ELR (cell line): ENCODE measurements at regions not wholly inside any gene's neighbourhood (a gene's known extent, or its start where the extent isn't known, plus 50 kb on each side); places are given as distances from the start of the nearest gene placed in this dataset.
"Not testable (repeated sequence)": the region's sequence is repeated elsewhere in the genome, so short reads cannot be mapped to it uniquely, and the experiment has no call there.

Experiments
- DNase-seq: peaks from one replicate; pipeline ENCODE4 v3.0.0-alpha.2; 2015; ENCODE audit warnings: low read depth

GRCh38 chr3:177852001-177852807 is 654.9 kb upstream of the TBL1XR1 start:
- no peak for DNase-seq

GRCh38 chr3:177855021-177855420 is 657.7 kb upstream of the TBL1XR1 start:
- no peak for DNase-seq

DNA sequence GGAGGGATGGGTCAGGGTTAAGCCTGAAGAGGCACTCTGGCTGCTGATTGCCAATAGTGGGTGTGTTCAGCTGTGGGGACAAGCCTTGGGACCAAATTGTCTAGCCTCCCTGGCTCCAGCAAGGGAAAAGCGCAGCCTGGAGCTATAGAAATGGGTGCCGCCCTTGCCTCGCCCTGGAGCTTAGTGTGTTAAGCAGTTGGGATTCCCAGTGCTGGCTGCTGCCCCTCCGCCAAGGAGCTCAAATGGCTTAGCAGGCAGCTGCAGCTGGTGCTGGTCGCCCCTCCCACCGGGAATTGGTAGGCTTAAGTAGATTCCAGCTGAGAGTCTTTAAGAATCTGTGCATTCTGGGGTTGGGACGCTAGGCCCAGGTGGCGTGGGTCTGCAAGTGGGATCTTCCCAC is 662.9 kb upstream of the TBL1XR1 start:
- DNase-seq, result no peak

DNA sequence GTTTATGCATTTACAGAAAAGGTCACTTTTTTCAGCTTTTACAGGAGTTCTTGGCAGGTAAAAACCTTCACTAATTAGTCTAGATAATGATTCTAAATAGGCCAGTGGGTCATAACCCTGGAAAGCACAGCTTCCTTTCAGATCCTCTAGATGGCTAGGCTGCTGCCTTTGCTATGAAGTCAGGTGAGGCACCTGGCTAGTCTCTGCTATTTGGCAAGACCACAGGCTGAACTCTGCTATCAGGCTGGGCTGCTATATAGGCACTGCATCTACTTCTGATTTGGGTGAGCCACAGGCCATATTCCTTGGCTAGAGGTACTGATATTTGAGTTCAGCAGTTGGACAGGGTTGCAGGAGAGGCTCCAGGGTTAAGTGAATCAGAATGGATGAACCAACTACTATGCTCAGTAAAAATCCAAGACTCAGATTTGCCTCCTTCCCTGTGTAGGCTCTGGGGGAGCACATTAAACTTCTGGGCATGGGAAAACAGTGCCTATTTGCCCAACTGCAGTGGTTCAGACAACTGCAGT is 665.7 kb upstream of the TBL1XR1 start:
- no peak for DNase-seq

DNA sequence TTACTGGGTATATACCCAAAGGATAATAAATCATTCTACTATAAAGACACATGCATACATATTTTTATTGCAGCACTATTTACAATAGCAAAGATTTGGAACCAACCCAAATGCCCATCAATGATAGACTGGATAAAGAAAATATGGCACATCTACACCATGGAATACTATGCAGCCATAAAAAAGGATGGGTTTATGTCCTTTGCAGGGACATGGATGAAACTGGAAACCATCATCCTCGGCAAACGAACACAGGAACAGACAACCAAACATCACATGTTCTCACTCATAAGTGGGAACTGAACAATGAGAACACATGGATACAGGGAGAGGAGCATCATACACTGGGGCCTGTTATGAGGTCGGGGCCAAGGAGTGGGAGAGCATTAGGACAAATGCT is 665.0 kb upstream of the KCNMB2 start:
- not testable (repeated sequence) for DNase-seq

- no peak for DNase-seq
These were observed 658.0 kb upstream of the KCNMB2 start for GRCh38 chr3:177878192-177878591.

- no peak for DNase-seq
These were observed 657.3 kb upstream of the KCNMB2 start for GRCh38 chr3:177878957-177879356.

DNA sequence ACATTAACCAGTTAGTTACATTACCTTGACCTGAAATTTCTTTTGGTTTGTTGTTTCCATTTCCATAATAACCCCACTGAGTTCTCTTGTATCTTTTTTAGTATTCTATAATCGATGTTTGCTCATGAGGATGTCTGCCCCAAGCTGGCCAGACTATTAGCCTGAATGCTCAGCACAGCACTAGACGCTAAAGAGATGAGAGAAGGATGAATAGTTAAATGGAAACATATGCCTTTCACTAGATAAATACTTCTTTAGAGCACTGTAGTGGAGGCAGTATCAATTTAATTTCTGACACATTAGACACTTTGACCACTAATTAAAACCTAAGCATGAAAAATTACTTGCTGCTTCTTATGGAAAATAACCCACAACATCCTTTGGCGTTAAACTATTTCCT is 654.9 kb upstream of the KCNMB2 start:
- no peak for DNase-seq

- no peak for DNase-seq
These were observed 654.0 kb upstream of the KCNMB2 start for GRCh38 chr3:177882124-177882648.

DNA sequence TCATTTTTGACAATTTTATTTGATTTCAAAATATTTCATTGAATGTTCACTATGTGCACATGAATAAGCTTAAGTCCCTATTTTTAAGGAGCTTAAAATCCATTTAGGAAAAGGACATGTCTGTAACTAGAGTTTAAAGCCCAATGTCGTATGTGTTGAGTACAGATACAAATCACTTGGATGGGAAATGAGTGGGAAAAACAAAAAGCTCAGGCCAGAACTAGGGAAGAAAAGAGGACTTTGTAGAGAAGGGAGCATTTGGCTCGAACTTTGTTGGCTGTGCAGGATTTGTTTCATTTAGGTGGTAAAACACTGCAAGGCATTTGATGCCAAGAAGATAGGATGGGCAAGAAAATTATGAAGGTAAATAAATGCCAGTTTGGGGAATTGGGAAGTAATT is 653.1 kb upstream of the KCNMB2 start:
- DNase-seq, result no peak

- DNase-seq, result no peak
These were observed 652.3 kb upstream of the KCNMB2 start for GRCh38 chr3:177883957-177884356.

DNA sequence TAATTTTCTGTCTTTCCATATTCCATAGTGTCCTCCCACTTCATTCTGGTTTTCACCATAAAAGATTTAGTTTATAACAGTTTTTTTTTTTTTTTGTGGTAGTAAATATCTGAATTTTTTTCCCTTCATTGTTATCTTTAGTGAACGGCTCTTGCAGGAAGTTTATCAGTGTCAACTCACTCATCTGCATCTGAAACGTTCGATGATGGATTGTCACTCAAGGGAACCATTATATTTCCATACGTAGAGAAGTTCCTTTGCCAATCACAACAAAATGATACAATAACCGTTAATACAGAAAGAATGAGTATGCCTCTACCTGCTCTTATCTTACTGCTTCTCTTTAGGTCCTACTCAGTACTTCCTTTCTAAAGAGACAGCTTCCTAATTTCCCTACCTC is 651.2 kb upstream of the KCNMB2 start:
- no peak for DNase-seq

DNA sequence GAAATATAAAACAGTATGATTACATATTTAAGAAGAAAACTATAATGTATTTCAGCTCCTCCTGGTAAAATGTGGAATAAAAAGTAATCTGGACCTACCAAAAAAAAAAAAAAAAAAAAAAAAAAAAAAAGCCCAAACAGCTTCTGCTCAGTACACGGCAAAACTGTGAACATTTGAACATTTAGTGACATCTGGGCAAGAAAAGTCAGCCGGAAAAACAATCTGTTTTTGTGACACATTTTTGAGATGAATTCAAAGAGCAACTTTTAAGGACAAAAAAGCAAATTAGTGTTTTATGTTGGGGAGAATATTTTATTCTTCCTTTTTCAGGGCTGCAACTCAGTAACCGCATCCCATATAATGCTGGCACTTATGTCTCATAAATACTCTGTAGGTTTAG is 649.7 kb upstream of the KCNMB2 start:
- DNase-seq, result no peak

DNA sequence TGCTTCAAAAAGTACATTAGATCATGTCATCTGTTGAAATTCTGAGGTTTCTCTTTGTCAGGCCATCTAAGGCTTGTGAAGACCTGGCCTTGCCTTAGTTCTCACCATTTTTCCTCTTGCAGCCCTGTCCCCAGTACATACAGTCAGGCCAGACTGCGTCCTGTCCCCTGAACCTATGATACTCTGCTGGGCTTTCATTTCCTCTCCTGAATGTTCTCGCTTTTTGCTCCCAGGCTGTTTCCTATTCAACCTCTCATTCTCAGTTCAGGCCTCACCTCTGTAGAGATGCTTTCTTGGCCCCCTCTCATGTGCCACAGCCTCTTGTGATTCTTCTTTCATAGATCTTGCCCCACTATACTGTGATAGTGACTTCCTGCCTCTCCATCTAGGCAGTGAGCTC is 648.8 kb upstream of the KCNMB2 start:
- no peak for DNase-seq

GRCh38 chr3:177889161-177889560 is 647.1 kb upstream of the KCNMB2 start:
- no peak for DNase-seq

DNA sequence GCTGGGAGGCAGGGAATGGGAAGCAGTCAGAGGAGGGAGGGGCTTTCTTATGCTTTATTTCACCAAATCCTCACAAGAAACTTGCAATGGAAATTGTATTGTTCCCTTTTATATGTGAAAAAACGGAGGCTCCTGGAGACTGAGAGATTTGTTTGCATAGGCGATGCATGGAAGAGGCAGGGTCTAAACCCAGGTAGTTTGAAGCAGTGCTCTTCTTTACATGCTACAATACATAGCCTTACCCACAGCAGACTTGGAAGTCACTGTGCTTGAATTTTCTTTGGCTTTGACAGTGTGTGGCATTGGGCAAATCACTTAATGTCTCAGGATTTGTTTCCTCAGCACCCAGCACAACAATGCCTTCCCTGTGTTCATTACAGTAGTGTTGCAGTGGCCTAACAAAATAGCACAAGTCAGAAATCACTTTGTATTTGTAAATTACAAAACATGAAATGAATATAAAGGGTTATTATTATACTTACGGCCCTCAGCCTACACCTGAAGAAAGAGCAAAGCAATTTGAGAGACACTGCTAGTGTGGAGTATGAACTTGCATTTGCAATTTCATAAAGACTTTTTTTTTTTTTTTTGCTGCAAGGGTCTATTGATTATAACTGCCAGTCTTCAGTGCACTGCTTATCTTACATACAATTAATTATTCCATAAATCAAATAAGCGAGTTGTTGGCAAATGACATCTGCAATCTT is 646.4 kb upstream of the KCNMB2 start:
- no peak for DNase-seq

- no peak for DNase-seq
These were observed 645.9 kb upstream of the KCNMB2 start for GRCh38 chr3:177890359-177890683.

DNA sequence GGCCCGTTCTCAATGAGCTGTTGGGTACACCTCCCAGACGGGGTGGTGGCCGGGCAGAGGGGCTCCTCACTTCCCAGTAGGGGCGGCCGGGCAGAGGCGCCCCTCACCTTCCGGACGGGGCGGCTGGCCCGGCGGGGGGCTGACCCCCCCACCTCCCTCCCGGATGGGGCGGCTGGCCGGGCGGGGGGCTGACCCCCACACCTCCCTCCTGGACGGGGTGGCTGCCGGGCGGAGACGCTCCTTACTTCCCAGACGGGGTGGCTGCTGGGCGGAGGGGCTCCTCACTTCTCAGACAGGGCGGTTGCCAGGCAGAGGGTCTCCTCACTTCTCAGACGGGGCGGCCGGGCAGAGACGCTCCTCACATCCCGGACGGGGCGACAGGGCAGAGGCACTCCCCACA is 644.7 kb upstream of the KCNMB2 start:
- not testable (repeated sequence) for DNase-seq

- DNase-seq, result peak; percentile 22
These were observed 642.9 kb upstream of the KCNMB2 start for GRCh38 chr3:177893331-177893730.

DNA sequence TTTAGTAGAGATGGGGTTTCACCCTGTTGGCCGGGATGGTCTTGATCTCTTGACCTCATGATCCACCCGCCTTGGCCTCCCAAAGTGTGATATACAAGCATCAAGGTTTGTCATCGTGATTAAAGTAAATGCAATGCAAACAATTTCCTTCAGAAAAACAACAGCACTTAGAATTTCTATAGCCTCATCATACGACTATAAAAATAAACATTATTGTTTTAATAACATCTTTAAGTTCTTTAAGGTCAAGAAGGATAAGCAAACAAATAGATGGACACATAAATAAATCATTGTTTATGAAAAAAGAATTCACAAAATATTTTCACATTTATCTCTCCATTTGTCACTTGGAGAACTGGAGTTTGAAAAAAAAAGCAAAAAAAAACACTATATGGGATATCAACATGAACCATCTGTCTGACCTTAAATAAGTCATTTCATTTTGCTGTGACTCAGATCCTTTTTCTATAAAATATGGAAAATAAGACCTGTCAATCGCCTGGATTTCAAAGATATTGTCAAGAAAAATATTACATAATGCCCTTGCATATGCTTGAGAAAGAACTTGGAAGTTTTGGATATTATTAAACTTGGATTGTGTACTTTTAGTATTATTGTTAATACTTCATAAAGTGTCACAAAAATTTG is 642.0 kb upstream of the KCNMB2 start:
- peak; percentile 39 for DNase-seq

DNA sequence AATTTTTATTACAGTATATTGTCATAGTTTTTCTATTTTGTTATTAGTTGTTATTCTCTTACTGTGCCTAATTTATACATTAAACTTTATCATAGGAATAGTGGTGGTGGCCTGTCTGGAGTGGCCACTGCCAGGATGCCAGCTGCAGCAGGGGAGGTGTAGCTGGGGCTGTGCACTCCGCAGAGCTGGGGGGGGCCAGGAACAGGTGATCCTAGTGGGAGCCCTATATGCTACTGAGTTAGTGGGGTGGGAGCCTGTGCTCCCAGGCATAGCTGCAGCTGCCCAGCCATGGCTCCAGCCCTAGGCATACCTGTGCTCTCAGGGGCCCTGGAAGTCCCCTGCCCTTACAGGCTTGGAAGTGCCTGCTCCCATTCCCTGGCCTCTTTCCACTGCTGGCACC is 638.1 kb upstream of the KCNMB2 start:
- DNase-seq, result no peak

- no peak for DNase-seq
These were observed 636.8 kb upstream of the KCNMB2 start for GRCh38 chr3:177899275-177900067.
